ENCODE measurements at regions not wholly inside any gene's neighbourhood (a gene's known extent, or its start where the extent isn't known, plus 50 kb on each side); places are given as distances from the start of the nearest gene placed in this dataset.

GRCh38 chr15:39488961-39489360 is 91.9 kb upstream of the THBS1 start:
- H3K27ac Mint-ChIP-seq: no peak overlapping the region
- no peak for DNase-seq
- H3K9me3 Mint-ChIP-seq: no peaks in the 10 kb centered on the region
- no peaks in the 10 kb centered on the region for H3K4me1 Mint-ChIP-seq (ENCODE audit: low read depth)
- H3K36me3 Mint-ChIP-seq (ENCODE audit: low read depth): no peaks in the 10 kb centered on the region
- H3K4me3 Mint-ChIP-seq: no peak overlapping the region
- H3K27me3 Mint-ChIP-seq: peaks cover 7% of the 10 kb centered on the region

- no peaks in the 10 kb centered on the region for H3K4me1 Mint-ChIP-seq (ENCODE audit: low read depth)
These were observed 89.6 kb upstream of the THBS1 start for GRCh38 chr15:39491115-39491885.

GRCh38 chr15:39491886-39492490 is 88.9 kb upstream of the THBS1 start:
- no peak for DNase-seq
- no peaks in the 10 kb centered on the region for H3K4me1 Mint-ChIP-seq (ENCODE audit: low read depth)
- H3K36me3 Mint-ChIP-seq (ENCODE audit: low read depth): no peaks in the 10 kb centered on the region
- H3K4me3 Mint-ChIP-seq: no peak overlapping the region
- H3K9me3 Mint-ChIP-seq: no peaks in the 10 kb centered on the region
- H3K27me3 Mint-ChIP-seq: peaks cover 26% of the 10 kb centered on the region
- no peak overlapping the region for H3K27ac Mint-ChIP-seq

More at GRCh38 chr15:39491115-39491885, 89.6 kb upstream of the THBS1 start:
- Mint-ChIP-seq H3K4me3 (no peak overlapping the region), H3K27me3 (peaks cover 19% of the 10 kb centered on the region), H3K36me3 (ENCODE audit: low read depth) (no peaks in the 10 kb centered on the region), H3K27ac (no peak overlapping the region), H3K9me3 (no peaks in the 10 kb centered on the region)
- no peak for DNase-seq

GRCh38 chr15:39493424-39494067 is 87.3 kb upstream of the THBS1 start:
- H3K36me3 Mint-ChIP-seq (ENCODE audit: low read depth): no peaks in the 10 kb centered on the region
- no peaks in the 10 kb centered on the region for H3K4me1 Mint-ChIP-seq (ENCODE audit: low read depth)
- no peak overlapping the region for H3K27ac Mint-ChIP-seq
- no peak overlapping the region for H3K4me3 Mint-ChIP-seq
- no peaks in the 10 kb centered on the region for H3K9me3 Mint-ChIP-seq
- no peak for DNase-seq
- H3K27me3 Mint-ChIP-seq: peaks cover 33% of the 10 kb centered on the region

- H3K4me1 Mint-ChIP-seq (ENCODE audit: low read depth): no peaks in the 10 kb centered on the region
- no peak overlapping the region for H3K27ac Mint-ChIP-seq
- no peak for DNase-seq
- H3K9me3 Mint-ChIP-seq: no peaks in the 10 kb centered on the region
- no peaks in the 10 kb centered on the region for H3K36me3 Mint-ChIP-seq (ENCODE audit: low read depth)
- H3K27me3 Mint-ChIP-seq: peaks cover 33% of the 10 kb centered on the region
- no peak overlapping the region for H3K4me3 Mint-ChIP-seq
These were observed 86.4 kb upstream of the THBS1 start for GRCh38 chr15:39494462-39494861.

GRCh38 chr15:39495871-39496840 is 84.7 kb upstream of the THBS1 start:
- H3K27ac Mint-ChIP-seq: no peak overlapping the region
- H3K4me1 Mint-ChIP-seq (ENCODE audit: low read depth): no peaks in the 10 kb centered on the region
- DNase-seq: no peak
- H3K27me3 Mint-ChIP-seq: peaks cover 33% of the 10 kb centered on the region
- no peak overlapping the region for H3K4me3 Mint-ChIP-seq
- H3K9me3 Mint-ChIP-seq: no peaks in the 10 kb centered on the region
- H3K36me3 Mint-ChIP-seq (ENCODE audit: low read depth): no peaks in the 10 kb centered on the region

- Mint-ChIP-seq H3K36me3 (ENCODE audit: low read depth) (no peaks in the 10 kb centered on the region), H3K4me3 (no peak overlapping the region), H3K27ac (no peak overlapping the region), H3K27me3 (peaks cover 33% of the 10 kb centered on the region), H3K9me3 (no peaks in the 10 kb centered on the region), H3K4me1 (ENCODE audit: low read depth) (peaks cover 2% of the 10 kb centered on the region)
- no peak for DNase-seq
These were observed 83.7 kb upstream of the THBS1 start for GRCh38 chr15:39497016-39497758.

GRCh38 chr15:39497759-39498565 is 82.9 kb upstream of the THBS1 start:
- no peak overlapping the region for H3K4me3 Mint-ChIP-seq
- H3K27ac Mint-ChIP-seq: no peak overlapping the region
- no peak for DNase-seq
- no peaks in the 10 kb centered on the region for H3K9me3 Mint-ChIP-seq
- H3K27me3 Mint-ChIP-seq: peaks cover 29% of the 10 kb centered on the region
- peaks cover 3% of the 10 kb centered on the region for H3K4me1 Mint-ChIP-seq (ENCODE audit: low read depth)
- H3K36me3 Mint-ChIP-seq (ENCODE audit: low read depth): no peaks in the 10 kb centered on the region

GRCh38 chr15:39498629-39499028 is 82.2 kb upstream of the THBS1 start:
- H3K4me1 Mint-ChIP-seq (ENCODE audit: low read depth): peaks cover 3% of the 10 kb centered on the region
- H3K36me3 Mint-ChIP-seq (ENCODE audit: low read depth): no peaks in the 10 kb centered on the region
- H3K9me3 Mint-ChIP-seq: no peaks in the 10 kb centered on the region
- DNase-seq: no peak
- no peak overlapping the region for H3K4me3 Mint-ChIP-seq
- peaks cover 26% of the 10 kb centered on the region for H3K27me3 Mint-ChIP-seq
- H3K27ac Mint-ChIP-seq: no peak overlapping the region

- no peaks in the 10 kb centered on the region for H3K36me3 Mint-ChIP-seq (ENCODE audit: low read depth)
These were observed 81.8 kb upstream of the THBS1 start for GRCh38 chr15:39499042-39499441.

GRCh38 chr15:39499681-39500080 is 81.2 kb upstream of the THBS1 start:
- H3K27ac Mint-ChIP-seq: no peak overlapping the region

More at GRCh38 chr15:39499042-39499441, 81.8 kb upstream of the THBS1 start:
- H3K4me3 Mint-ChIP-seq: no peak overlapping the region
- DNase-seq: no peak
- no peaks in the 10 kb centered on the region for H3K9me3 Mint-ChIP-seq
- peaks cover 3% of the 10 kb centered on the region for H3K4me1 Mint-ChIP-seq (ENCODE audit: low read depth)
- peaks cover 26% of the 10 kb centered on the region for H3K27me3 Mint-ChIP-seq
- no peak overlapping the region for H3K27ac Mint-ChIP-seq

GRCh38 chr15:39501366-39502081 is 79.4 kb upstream of the THBS1 start:
- DNase-seq: no peak
- Mint-ChIP-seq H3K27me3 (peaks cover 16% of the 10 kb centered on the region), H3K4me1 (ENCODE audit: low read depth) (peaks cover 3% of the 10 kb centered on the region), H3K36me3 (ENCODE audit: low read depth) (no peaks in the 10 kb centered on the region), H3K4me3 (no peak overlapping the region), H3K9me3 (no peaks in the 10 kb centered on the region), H3K27ac (no peak overlapping the region)

More at GRCh38 chr15:39499681-39500080, 81.2 kb upstream of the THBS1 start:
- H3K4me1 Mint-ChIP-seq (ENCODE audit: low read depth): peaks cover 3% of the 10 kb centered on the region
- DNase-seq: no peak
- H3K36me3 Mint-ChIP-seq (ENCODE audit: low read depth): no peaks in the 10 kb centered on the region
- H3K9me3 Mint-ChIP-seq: no peaks in the 10 kb centered on the region
- H3K27me3 Mint-ChIP-seq: peaks cover 25% of the 10 kb centered on the region
- no peak overlapping the region for H3K4me3 Mint-ChIP-seq

GRCh38 chr15:39502082-39502447 is 78.8 kb upstream of the THBS1 start:
- H3K27me3 Mint-ChIP-seq: peaks cover 13% of the 10 kb centered on the region
- H3K36me3 Mint-ChIP-seq (ENCODE audit: low read depth): no peaks in the 10 kb centered on the region
- no peak overlapping the region for H3K4me3 Mint-ChIP-seq
- H3K27ac Mint-ChIP-seq: no peak overlapping the region
- DNase-seq: no peak
- H3K9me3 Mint-ChIP-seq: no peaks in the 10 kb centered on the region
- peaks cover 3% of the 10 kb centered on the region for H3K4me1 Mint-ChIP-seq (ENCODE audit: low read depth)
